NCI-H2107 (cell line): ENCODE measurements at regions not wholly inside any gene's neighbourhood (a gene's known extent, or its start where the extent isn't known, plus 50 kb on each side); places are given as distances from the start of the nearest gene placed in this dataset.
"Not testable (repeated sequence)": the region's sequence is repeated elsewhere in the genome, so short reads cannot be mapped to it uniquely, and the experiment has no call there.

Experiments
- DNase-seq: peaks from one replicate; lab custom pipeline; 2025; lab: John Stamatoyannopoulos, UW

- no peak for DNase-seq
These were observed 369.6 kb downstream of the IRX2 start for GRCh38 chr5:2381861-2382260.

- DNase-seq, result no peak
These were observed 370.4 kb downstream of the IRX2 start for GRCh38 chr5:2381070-2381469.

GRCh38 chr5:2378976-2379375 is 372.5 kb downstream of the IRX2 start:
- no peak for DNase-seq

GRCh38 chr5:2378108-2378507 is 373.4 kb downstream of the IRX2 start:
- no peak for DNase-seq

- no peak for DNase-seq
These were observed 375.0 kb downstream of the IRX2 start for GRCh38 chr5:2376486-2376885.

- no peak for DNase-seq
These were observed 375.7 kb downstream of the IRX2 start for GRCh38 chr5:2375757-2376250.

- no peak for DNase-seq
These were observed 376.2 kb downstream of the IRX2 start for GRCh38 chr5:2375291-2375690.

GRCh38 chr5:2374703-2375102 is 376.8 kb downstream of the IRX2 start:
- no peak for DNase-seq

GRCh38 chr5:2373631-2374030 is 377.8 kb downstream of the IRX2 start:
- DNase-seq, result no peak

- DNase-seq, result no peak
These were observed 380.1 kb downstream of the IRX2 start for GRCh38 chr5:2371419-2371710.

- no peak for DNase-seq
These were observed 380.7 kb downstream of the IRX2 start for GRCh38 chr5:2370626-2371418.

GRCh38 chr5:2369178-2369577 is 382.3 kb downstream of the IRX2 start:
- no peak for DNase-seq

- no peak for DNase-seq
These were observed 384.7 kb downstream of the IRX2 start for GRCh38 chr5:2366816-2367215.

- DNase-seq, result no peak
These were observed 394.2 kb downstream of the IRX2 start for GRCh38 chr5:2357309-2357708.

GRCh38 chr5:2355859-2356258 is 395.6 kb downstream of the IRX2 start:
- no peak for DNase-seq

GRCh38 chr5:2353871-2354440 is 397.5 kb downstream of the IRX2 start:
- no peak for DNase-seq

GRCh38 chr5:2353211-2353610 is 398.3 kb downstream of the IRX2 start:
- no peak for DNase-seq

- no peak for DNase-seq
These were observed 399.2 kb downstream of the IRX2 start for GRCh38 chr5:2352101-2352861.

- not testable (repeated sequence) for DNase-seq
These were observed 401.7 kb downstream of the IRX2 start for GRCh38 chr5:2349768-2350167.

GRCh38 chr5:2338686-2339085 is 412.8 kb downstream of the IRX2 start:
- no peak for DNase-seq

GRCh38 chr5:2335733-2336515 is 415.6 kb downstream of the IRX2 start:
- no peak for DNase-seq

- no peak for DNase-seq
These were observed 416.2 kb downstream of the IRX2 start for GRCh38 chr5:2335125-2335732.
